Astrocyte (in vitro differentiated cells and primary cell): ENCODE measurements at regions not wholly inside any gene's neighbourhood (a gene's known extent, or its start where the extent isn't known, plus 50 kb on each side); places are given as distances from the start of the nearest gene placed in this dataset.
"Not testable (repeated sequence)": the region's sequence is repeated elsewhere in the genome, so short reads cannot be mapped to it uniquely, and the experiment has no call there.

ENCODE experiments used
- DNase-seq: peaks from one replicate; pipeline ENCODE4 v3.0.0-alpha.2; 2010; ENCODE audit warnings: low read depth
- FAIRE-seq: peaks from 2 replicates; lab custom pipeline; 2011; peaks lifted over from hg19 to GRCh38; lab: Jason Lieb, UNC
- H2AFZ ChIP-seq: 2 replicates; pipeline ENCODE4 v1.6.0; 2012; ENCODE audit warnings: low read depth, low read length, inconsistent platforms
- H3K27ac ChIP-seq: 2 replicates; pipeline ENCODE4 v1.5.1; 2011; ENCODE audit warnings: low read depth, low read length, inconsistent platforms
- H3K27me3 ChIP-seq: 2 replicates; pipeline ENCODE4 v1.6.0; 2011; ENCODE audit warnings: low read length, inconsistent platforms; ENCODE audit not compliant: insufficient read depth
- H3K36me3 ChIP-seq: 2 replicates; pipeline ENCODE4 v1.5.1; 2011; ENCODE audit warnings: low read length, inconsistent platforms; ENCODE audit not compliant: insufficient read depth
- H3K4me1 ChIP-seq: 2 replicates; pipeline ENCODE4 v1.5.1; 2011; ENCODE audit warnings: low read length, inconsistent platforms; ENCODE audit not compliant: insufficient read depth
- H3K4me2 ChIP-seq: 2 replicates; pipeline ENCODE4 v1.6.0; 2012; ENCODE audit warnings: low read length, inconsistent platforms
- H3K4me3 ChIP-seq: 2 replicates; pipeline ENCODE4 v1.5.1; 2011; ENCODE audit warnings: low read depth, mild to moderate bottlenecking, low read length, inconsistent platforms; ENCODE audit not compliant: insufficient read depth
- H3K79me2 ChIP-seq: 2 replicates; pipeline ENCODE4 v1.6.0; 2012; ENCODE audit warnings: mild to moderate bottlenecking, low read length, inconsistent platforms; ENCODE audit not compliant: insufficient read depth
- H3K9ac ChIP-seq: 2 replicates; pipeline ENCODE4 v1.6.0; 2012; ENCODE audit warnings: mild to moderate bottlenecking, low read length, inconsistent platforms
- H3K9me3 ChIP-seq: 2 replicates; pipeline ENCODE4 v1.5.1; 2012; ENCODE audit warnings: low read depth, mild to moderate bottlenecking, low read length, inconsistent platforms; ENCODE audit not compliant: insufficient read depth
- H4K20me1 ChIP-seq: 2 replicates; pipeline ENCODE4 v1.6.0; 2012; ENCODE audit warnings: low read length, inconsistent platforms; ENCODE audit not compliant: insufficient read depth
- H3K27ac Mint-ChIP-seq: one replicate; pipeline ENCODE4 v1.8.0; 2021; ENCODE audit warnings: mild to moderate bottlenecking, mixed read lengths; ENCODE audit not compliant: unreplicated experiment
- H3K27me3 Mint-ChIP-seq: one replicate; pipeline ENCODE4 v1.8.0; 2021; ENCODE audit warnings: low read depth, mixed read lengths; ENCODE audit not compliant: unreplicated experiment
- H3K36me3 Mint-ChIP-seq: one replicate; pipeline ENCODE4 v1.8.0; 2021; ENCODE audit warnings: low read depth, mixed read lengths; ENCODE audit not compliant: unreplicated experiment
- H3K4me1 Mint-ChIP-seq: one replicate; pipeline ENCODE4 v1.8.0; 2021; ENCODE audit warnings: low read depth, mixed read lengths; ENCODE audit not compliant: unreplicated experiment
- H3K4me3 Mint-ChIP-seq: one replicate; pipeline ENCODE4 v1.8.0; 2021; ENCODE audit warnings: mild to moderate bottlenecking, moderate library complexity, mixed read lengths; ENCODE audit not compliant: unreplicated experiment
- H3K9me3 Mint-ChIP-seq: one replicate; pipeline ENCODE4 v1.8.0; 2021; ENCODE audit warnings: mild to moderate bottlenecking, mixed read lengths; ENCODE audit not compliant: unreplicated experiment

GRCh38 chr16:29274055-29275035, 132.2 kb downstream of the NPIPB11 start:
- not testable (repeated sequence) for H3K27me3 Mint-ChIP-seq, H3K9me3 ChIP-seq, H3K4me2 ChIP-seq, H3K4me3 ChIP-seq, H3K36me3 ChIP-seq, H3K9me3 Mint-ChIP-seq, H2AFZ ChIP-seq, H3K79me2 ChIP-seq, H3K27me3 ChIP-seq, H3K27ac Mint-ChIP-seq, H3K4me3 Mint-ChIP-seq, FAIRE-seq, H3K27ac ChIP-seq, DNase-seq, H3K36me3 Mint-ChIP-seq, H4K20me1 ChIP-seq, H3K9ac ChIP-seq
- H3K4me1 Mint-ChIP-seq: peaks cover 21% of the 10 kb centered on the region
- H3K4me1 ChIP-seq: peaks cover 23% of the 10 kb centered on the region

GRCh38 chr16:29273298-29274054, 133.0 kb downstream of the NPIPB11 start:
- not testable (repeated sequence) for H3K4me3 Mint-ChIP-seq, FAIRE-seq

DNA sequence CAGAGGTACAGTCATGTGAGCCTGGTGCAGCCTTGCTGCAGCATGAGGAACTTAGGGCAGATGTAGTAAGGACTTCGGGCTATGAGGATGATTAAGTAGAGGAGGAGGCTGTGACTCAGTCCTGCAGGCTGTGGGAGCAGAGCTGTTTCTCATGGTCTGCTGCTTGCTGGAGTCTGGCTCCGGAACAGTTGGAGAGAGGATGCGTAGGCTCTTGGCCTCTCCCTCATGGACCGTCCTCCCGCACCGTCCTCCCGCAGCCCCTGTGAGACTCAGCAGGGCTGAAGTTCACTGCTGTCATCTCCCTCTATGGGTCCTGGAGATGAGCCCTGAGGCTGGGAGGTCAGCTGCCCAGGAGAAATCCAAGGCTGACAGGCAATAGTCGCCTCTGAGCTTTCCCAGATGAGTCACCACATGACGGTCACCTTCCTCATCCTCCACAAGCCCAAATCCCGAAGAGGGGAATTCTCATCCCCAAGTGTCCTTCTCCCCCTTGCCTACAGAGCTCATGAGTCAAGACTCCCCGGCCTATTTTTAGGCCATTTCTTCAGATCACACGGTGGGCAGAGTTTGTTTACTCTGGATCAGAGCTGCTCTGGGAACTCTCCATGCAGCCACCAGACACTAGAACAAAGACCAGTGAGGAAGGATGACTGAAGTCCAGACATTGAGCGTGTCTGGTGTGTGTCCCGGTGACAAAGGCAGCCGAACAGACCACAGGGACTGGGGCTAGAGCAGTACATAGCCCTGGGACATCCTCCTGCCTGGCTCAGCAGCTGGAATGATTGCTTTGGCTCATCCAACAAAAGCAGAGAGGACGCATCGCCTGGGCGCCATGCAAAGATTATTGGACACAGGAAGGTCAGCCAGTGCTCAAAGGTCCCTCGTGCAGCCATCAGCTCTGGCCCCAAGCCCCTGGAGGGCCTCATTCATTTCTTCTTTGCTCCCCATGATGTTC, 134.5 kb downstream of the NPIPB11 start:
- Mint-ChIP-seq H3K27ac (peak overlapping the region; percentile 86), H3K4me1 (peaks cover 25% of the 10 kb centered on the region)
- not testable (repeated sequence) for H2AFZ ChIP-seq, H3K27me3 ChIP-seq, H3K9me3 ChIP-seq, H3K36me3 ChIP-seq, H3K9me3 Mint-ChIP-seq, H3K27me3 Mint-ChIP-seq, H3K4me3 ChIP-seq, H3K79me2 ChIP-seq, H3K36me3 Mint-ChIP-seq, H4K20me1 ChIP-seq, H3K4me3 Mint-ChIP-seq
- Histone ChIP-seq H3K9ac (peak overlapping the region; percentile 82), H3K27ac (peak overlapping the region; percentile 97), H3K4me1 (peaks cover 42% of the 10 kb centered on the region), H3K4me2 (peak overlapping the region; percentile 76)
- peak; percentile 93 for DNase-seq
- FAIRE-seq: peak; percentile 98

More at GRCh38 chr16:29273298-29274054, 133.0 kb downstream of the NPIPB11 start:
- not testable (repeated sequence) for H3K27ac Mint-ChIP-seq, H4K20me1 ChIP-seq, H3K4me2 ChIP-seq, H3K27me3 ChIP-seq, H3K9me3 ChIP-seq, H3K36me3 ChIP-seq, H3K4me3 ChIP-seq, H3K79me2 ChIP-seq, H2AFZ ChIP-seq, H3K36me3 Mint-ChIP-seq, H3K9me3 Mint-ChIP-seq, H3K27me3 Mint-ChIP-seq
- Histone ChIP-seq H3K4me1 (peaks cover 29% of the 10 kb centered on the region), H3K27ac (peak overlapping the region; percentile 97), H3K9ac (peak overlapping the region; percentile 82)
- peak; percentile 66 for DNase-seq
- H3K4me1 Mint-ChIP-seq: peaks cover 25% of the 10 kb centered on the region

- H3K36me3 ChIP-seq, FAIRE-seq, H3K27ac Mint-ChIP-seq, H3K9me3 ChIP-seq, H3K4me3 ChIP-seq, H3K4me3 Mint-ChIP-seq, H3K27me3 Mint-ChIP-seq, H3K36me3 Mint-ChIP-seq, H3K27me3 ChIP-seq, DNase-seq, H3K9me3 Mint-ChIP-seq, H4K20me1 ChIP-seq, H3K4me2 ChIP-seq, H2AFZ ChIP-seq, H3K79me2 ChIP-seq: not testable (repeated sequence)
- Histone ChIP-seq H3K9ac (peak overlapping the region; percentile 82), H3K27ac (peak overlapping the region; percentile 97), H3K4me1 (peaks cover 48% of the 10 kb centered on the region)
- H3K4me1 Mint-ChIP-seq: peaks cover 25% of the 10 kb centered on the region
Observed at GRCh38 chr16:29270923-29271322, 135.6 kb downstream of the NPIPB11 start.

GRCh38 chr16:29270033-29270432, 136.5 kb downstream of the NPIPB11 start:
- Histone ChIP-seq H3K4me1 (peaks cover 50% of the 10 kb centered on the region), H3K4me2 (peak overlapping the region; percentile 55), H3K9ac (peak overlapping the region; percentile 76), H3K27ac (peak overlapping the region; percentile 98)
- H3K9me3 Mint-ChIP-seq, H3K9me3 ChIP-seq, H3K36me3 ChIP-seq, H3K27me3 ChIP-seq, H3K27me3 Mint-ChIP-seq, H3K36me3 Mint-ChIP-seq, H3K4me3 Mint-ChIP-seq, H3K79me2 ChIP-seq, H2AFZ ChIP-seq, H4K20me1 ChIP-seq, FAIRE-seq, H3K4me3 ChIP-seq, DNase-seq: not testable (repeated sequence)
- Mint-ChIP-seq H3K4me1 (peaks cover 25% of the 10 kb centered on the region), H3K27ac (peak overlapping the region; percentile 10)
